NCI-H2171 (cell line): ENCODE measurements at regions not wholly inside any gene's neighbourhood (a gene's known extent, or its start where the extent isn't known, plus 50 kb on each side); places are given as distances from the start of the nearest gene placed in this dataset.

ENCODE experiments used
- DNase-seq: peaks from one replicate; lab custom pipeline; 2025; lab: John Stamatoyannopoulos, UW

DNA sequence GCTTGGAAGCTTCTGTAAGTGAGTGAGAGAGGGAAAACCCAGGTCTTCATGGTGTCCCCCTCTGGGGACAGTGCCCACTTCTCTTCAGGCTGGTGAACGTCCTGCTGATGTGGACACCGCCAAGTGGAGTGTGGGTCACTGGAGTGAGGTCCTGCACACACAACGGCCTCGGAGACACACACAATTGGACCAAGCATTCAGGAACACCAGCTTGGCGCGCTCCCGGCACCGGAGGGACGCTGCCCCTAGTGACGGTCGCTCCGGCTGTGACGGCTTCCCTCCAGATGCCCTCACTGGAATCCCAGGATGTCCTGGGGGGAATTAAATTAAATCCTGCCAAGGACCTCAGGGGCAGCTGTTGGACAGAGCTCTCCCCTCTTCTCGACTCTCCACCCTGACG is 123.1 kb downstream of the ZNF664 start:
- no peak for DNase-seq

- no peak for DNase-seq
Measured at GRCh38 chr12:124096869-124097434, 123.9 kb downstream of the ZNF664 start.

DNA sequence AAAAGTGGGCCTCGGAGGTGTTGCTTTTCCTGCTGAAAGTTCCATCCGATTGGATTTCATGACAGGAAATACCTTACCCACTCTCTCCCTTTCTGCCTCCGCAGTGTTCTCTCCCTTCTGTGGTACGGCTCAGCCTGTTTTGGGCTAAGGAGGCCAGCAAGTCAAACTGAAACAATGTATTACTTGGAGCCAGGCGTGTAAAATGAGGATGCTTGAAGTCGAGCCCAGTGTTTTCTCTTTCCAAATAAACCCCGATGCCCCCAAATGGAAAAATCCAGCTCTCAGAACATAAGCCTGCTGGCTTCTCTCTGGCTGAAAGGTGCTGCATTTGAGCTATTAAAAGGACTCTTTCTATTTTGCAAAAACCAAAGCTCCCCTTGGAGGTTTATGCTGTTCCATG is 124.7 kb downstream of the ZNF664 start:
- no peak for DNase-seq

DNA sequence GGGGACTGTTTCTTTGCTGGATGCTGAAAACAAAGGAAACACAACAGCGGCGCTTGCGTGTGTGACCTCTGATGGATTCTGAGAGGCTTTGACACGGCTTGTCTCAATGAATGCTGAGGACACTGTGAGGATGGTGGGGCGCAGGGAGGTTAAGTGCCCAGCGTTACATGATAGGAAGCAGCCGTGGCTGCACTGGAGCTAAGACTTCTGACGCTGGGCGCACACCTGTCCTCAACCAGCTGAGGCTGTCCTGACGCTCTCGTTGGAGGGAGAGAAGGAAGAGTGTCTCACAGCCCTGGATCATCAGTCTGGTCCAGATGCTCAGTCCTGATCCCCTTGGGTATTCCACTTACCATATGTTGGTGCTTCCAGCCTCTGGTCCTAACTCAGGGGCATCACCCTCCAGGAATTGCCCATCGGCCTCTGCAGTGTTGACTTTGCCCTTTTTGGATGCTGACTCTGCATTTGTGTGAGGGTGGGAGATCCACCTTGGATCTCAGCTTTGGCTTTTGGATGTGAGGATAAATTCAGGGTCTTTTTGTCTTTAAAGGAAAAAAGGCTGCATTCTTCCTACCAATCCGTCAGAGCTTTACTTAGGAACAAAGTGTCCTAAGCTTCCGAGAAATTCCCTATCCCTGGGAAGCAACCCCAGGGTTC is 125.2 kb downstream of the ZNF664 start:
- peak; percentile 36 for DNase-seq

- no peak for DNase-seq
Measured at GRCh38 chr12:124098887-124099286, 125.9 kb downstream of the ZNF664 start.

DNA sequence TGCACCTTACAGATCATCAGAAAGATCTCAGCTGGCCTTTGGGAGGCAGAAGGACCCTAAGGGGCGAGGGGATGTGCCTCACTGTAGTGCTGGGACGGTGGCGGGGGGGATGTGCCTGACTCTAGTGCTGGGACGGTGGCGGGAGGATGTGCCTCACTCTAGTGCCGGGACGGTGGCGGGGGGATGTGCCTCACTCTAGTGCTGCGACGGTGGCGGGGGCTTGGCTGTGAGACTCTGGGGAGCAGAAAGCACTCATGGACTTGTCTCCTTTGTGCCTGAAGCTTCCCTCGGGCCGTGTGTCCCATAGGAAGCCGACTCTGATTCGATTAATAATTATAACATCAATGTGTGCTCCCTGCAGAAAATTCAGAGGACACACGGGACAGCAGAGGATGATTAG is 126.6 kb downstream of the ZNF664 start:
- DNase-seq: no peak

- DNase-seq: no peak
Measured at GRCh38 chr12:124100572-124101178, 127.7 kb downstream of the ZNF664 start.

- DNase-seq: no peak
Measured at GRCh38 chr12:124105546-124105945, 132.5 kb downstream of the ZNF664 start.

DNA sequence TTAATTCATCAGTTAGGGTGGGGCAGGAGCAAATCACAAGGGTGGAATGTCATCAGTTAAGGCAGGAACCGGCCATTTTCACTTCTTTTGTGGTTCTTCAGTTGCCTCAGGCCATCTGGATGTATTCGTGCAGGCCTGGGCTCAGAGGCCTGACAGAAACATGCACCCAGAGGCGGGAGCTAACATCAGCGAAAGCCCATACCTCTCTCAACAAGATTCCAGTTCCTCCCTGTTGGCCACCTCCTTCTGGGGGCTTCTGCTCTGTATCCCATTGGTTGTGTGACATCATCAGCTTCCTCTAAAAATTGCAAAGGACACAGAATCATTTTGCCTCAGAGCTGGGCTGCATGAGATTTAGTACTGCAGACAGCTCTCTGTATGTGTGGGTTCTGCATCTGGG is 134.3 kb downstream of the ZNF664 start:
- no peak for DNase-seq

- DNase-seq: no peak
Measured at GRCh38 chr12:124109760-124110159, 136.7 kb downstream of the ZNF664 start.

DNA sequence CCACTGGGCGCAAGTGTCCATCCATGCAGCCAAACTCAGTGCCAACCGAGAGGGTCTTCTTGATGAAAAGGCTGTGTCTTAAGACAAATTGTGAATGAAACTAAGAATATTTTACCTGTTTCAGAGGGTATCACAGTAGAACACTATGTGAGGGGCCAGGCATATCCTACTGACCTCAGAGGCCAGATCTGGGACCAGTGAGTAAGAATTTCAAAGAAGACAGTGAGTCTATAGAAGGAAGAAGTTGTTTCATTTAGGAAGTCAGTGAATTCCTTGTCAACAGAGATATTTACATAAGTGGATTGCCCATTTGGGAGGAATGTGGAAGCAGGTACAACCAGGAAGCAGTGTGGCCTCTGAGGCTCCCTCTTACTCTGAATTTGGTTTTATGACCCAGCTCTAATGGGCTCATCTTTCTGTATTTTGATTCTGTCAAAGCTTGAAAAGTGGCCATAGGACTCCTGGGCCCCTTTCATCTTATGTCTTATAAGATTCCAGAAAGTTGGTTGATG is 137.4 kb downstream of the ZNF664 start:
- no peak for DNase-seq

DNA sequence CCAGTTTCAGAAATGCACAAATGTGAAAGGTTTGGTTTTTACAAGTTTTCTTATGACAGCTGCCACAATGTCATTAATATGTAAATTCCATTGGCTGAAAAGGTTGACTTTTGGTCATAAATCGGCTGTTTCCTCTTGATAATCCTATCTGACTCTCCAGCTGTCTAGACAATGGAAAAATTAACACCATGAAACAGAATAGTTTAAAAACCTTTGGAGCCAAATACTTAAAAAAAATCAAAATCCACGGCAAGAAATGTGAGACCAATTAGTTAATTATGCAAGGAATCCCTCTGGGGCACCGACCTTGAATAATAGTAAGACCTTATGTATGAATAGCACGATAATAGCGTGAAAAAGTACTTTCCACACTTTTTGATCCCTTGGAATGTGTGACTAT is 138.0 kb downstream of the ZNF664 start:
- no peak for DNase-seq

- DNase-seq: no peak
Measured at GRCh38 chr12:124114316-124114715, 141.3 kb downstream of the ZNF664 start.

GRCh38 chr12:124115496-124115895 is 142.5 kb downstream of the ZNF664 start:
- no peak for DNase-seq

DNA sequence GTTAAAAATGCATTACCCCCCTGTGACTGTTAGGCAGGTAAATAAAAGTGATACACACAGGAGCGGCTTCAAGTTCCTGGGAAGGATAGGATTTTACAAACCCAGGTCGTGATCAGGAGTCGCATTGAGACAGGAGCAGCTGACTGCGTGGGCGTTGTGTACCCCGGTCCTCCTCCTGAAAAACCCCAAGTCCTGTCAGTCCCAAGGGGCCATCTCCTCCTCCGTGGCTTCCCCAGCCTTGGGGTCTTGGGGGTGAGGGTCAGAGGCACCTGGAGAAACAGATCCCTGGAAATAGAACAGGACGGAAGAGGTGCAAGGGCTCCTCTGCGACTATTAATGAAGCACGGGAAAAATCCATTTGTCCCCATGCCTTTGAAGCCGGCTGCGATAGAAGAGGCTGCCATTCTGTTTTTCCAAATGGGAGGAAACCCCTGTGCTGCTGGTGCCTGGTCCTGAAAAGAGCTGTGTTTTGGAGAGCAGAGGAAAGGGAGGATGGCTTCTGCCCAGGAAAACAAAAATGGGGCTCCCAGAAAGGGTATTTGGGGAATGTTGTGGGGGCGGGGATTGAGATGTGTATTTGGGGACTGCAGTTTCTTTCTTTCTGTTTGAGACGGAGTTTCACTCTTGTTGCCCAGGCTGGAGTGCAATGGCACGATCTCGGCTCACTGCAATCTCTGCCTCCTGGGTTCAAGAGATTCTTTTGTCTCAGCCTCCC is 143.1 kb downstream of the ZNF664 start:
- no peak for DNase-seq

DNA sequence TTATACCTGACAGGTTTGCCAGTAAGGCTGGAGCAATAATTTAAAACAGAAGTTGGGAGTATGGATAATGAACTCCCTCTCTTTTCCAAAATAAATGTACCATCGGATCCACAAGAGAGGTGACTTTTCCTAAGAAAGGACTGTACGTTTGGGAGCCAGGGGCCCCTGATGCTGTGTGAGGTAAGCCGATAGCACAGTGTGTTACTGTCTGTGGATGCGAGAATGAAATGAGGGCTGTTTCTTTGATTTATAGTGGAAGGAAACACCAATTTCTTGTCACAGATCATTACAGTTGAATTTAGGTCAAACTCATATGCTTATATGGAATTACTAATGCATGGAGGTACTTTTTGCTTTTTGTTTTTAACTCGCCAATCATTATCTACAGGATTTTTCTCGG is 147.7 kb downstream of the ZNF664 start:
- DNase-seq: no peak

- no peak for DNase-seq
Measured at GRCh38 chr12:124122722-124123121, 149.7 kb downstream of the ZNF664 start.

GRCh38 chr12:124123296-124124000 is 150.4 kb downstream of the ZNF664 start:
- DNase-seq: no peak

GRCh38 chr12:124125203-124125871 is 152.3 kb downstream of the ZNF664 start:
- no peak for DNase-seq

- no peak for DNase-seq
Measured at GRCh38 chr12:124126950-124127655, 154.1 kb downstream of the ZNF664 start.

DNA sequence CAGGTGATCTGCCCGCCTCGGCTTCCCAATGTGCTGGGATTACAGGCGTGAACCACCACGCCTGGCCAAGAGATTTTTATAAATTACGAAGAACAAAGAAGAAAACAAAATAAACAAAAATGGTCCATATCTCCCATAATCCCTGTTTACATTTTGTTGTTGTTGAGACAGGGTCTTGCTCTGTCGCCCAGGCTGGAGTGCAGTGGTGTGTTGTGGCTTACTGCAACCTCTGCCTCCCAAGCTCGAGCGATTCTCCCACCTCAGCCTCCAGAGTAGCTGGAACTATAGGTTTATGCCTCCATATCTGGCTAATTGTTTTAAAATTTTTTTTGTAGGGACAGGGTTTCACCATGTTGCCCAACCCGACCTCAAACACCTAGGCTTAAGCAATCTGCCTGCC is 156.1 kb downstream of the ZNF664 start:
- no peak for DNase-seq
